GM12878 (cell line): ENCODE measurements at regions not wholly inside any gene's neighbourhood (a gene's known extent, or its start where the extent isn't known, plus 50 kb on each side); places are given as distances from the start of the nearest gene placed in this dataset.

Experiments used
- ATAC-seq: fragments of 200-7000 bp; cut with Tn5 transposase; 3 replicates; pipeline ENCODE4 v1.9.1; 2020; ENCODE audit warnings: mild to moderate bottlenecking, moderate library complexity
- BruUV-seq: library from RNA; stranded (reverse); fragments of 400-500 nt; replicated peaks from 2 replicates; lab custom pipeline; 2021; lab: Mats Ljungman, UMichigan
- CTCF ChIA-PET: fragments of 300-600 bp; sonication (Branson Sonifier 250); formaldehyde crosslinking; extraction: SDS; loops from one replicate; lab custom pipeline; 2021; ENCODE audit warnings: inconsistent platforms; lab: Yijun Ruan, JAX
- POLR2A ChIA-PET: fragments of 350-600 bp; formaldehyde crosslinking; extraction: SDS; loops from one replicate; lab custom pipeline; 2021; ENCODE audit warnings: inconsistent platforms; lab: Charles Lee
- RAD21 ChIA-PET: fragments of 300-600 bp; sonication (Branson Sonifier 250); formaldehyde crosslinking; loops from one replicate; lab custom pipeline; 2023; ENCODE audit warnings: antibody characterized with exemption; ENCODE audit not compliant: unreplicated experiment; lab: Charles Lee
- SMC1A ChIA-PET: fragments of 300-600 bp; sonication (Branson Sonifier 250); formaldehyde crosslinking; loops from one replicate; lab custom pipeline; 2023; ENCODE audit not compliant: unreplicated experiment, uncharacterized antibody; lab: Charles Lee
- DNase-seq: peaks from one replicate; pipeline ENCODE4 v3.0.0-alpha.2; 2011; ENCODE audit warnings: low read depth, low spot score
- FAIRE-seq: peaks from 3 replicates; lab custom pipeline; 2011; peaks lifted over from hg19 to GRCh38; lab: Jason Lieb, UNC
- H2AFZ ChIP-seq: 2 replicates; pipeline ENCODE4 v1.6.0; 2011; ENCODE audit warnings: low read depth, low read length, control low read depth; ENCODE audit not compliant: control insufficient read depth
- H3K27ac ChIP-seq: 2 replicates; pipeline ENCODE4 v1.5.1; 2011; ENCODE audit warnings: control low read depth; ENCODE audit not compliant: control insufficient read depth, insufficient read depth
- H3K27me3 ChIP-seq, 2 experiments: replicated peaks in 1 of 2; 2 replicates each; pipeline versions ENCODE4 v1.6.0 to v1.6.1; 2011; ENCODE audit warnings: low read length in 1 of 2; ENCODE audit not compliant: control insufficient read depth in 2 of 2, insufficient read depth in 2 of 2
- H3K36me3 ChIP-seq, 2 experiments: 2 replicates each; pipeline ENCODE4 v1.5.1; 2011; ENCODE audit warnings: low read length in 1 of 2; ENCODE audit not compliant: control insufficient read depth in 2 of 2, insufficient read depth in 2 of 2
- H3K4me1 ChIP-seq: 2 replicates; pipeline ENCODE4 v1.6.1; 2011; ENCODE audit warnings: mild to moderate bottlenecking, low read length, moderate library complexity, mixed read lengths; ENCODE audit not compliant: control insufficient read depth, insufficient read depth
- H3K4me2 ChIP-seq: 2 replicates; pipeline ENCODE4 v1.6.0; 2011; ENCODE audit warnings: control low read depth; ENCODE audit not compliant: control insufficient read depth, insufficient read depth
- H3K4me3 ChIP-seq: fragments of 200-600 bp; sonication (generic); 2 replicates; pipeline ENCODE4 v1.5.1; 2016
- H3K79me2 ChIP-seq: 2 replicates; pipeline ENCODE4 v1.6.0; 2011; ENCODE audit warnings: low read length; ENCODE audit not compliant: control insufficient read depth, insufficient read depth
- H3K9ac ChIP-seq: 2 replicates; pipeline ENCODE4 v1.8.0; 2011; ENCODE audit warnings: low read length, control low read depth, mixed read lengths; ENCODE audit not compliant: control insufficient read depth, insufficient read depth
- H3K9me3 ChIP-seq: replicated peaks from 3 replicates; pipeline ENCODE4 v1.5.1; 2011; ENCODE audit warnings: mild to moderate bottlenecking, low read length; ENCODE audit not compliant: control insufficient read depth, insufficient read depth
- H4K20me1 ChIP-seq: 2 replicates; pipeline ENCODE4 v1.6.0; 2011; ENCODE audit not compliant: control insufficient read depth, insufficient read depth
- CEBPB ChIP-seq, 2 experiments: fragments of 150-350 bp in 1 of 2; IDR thresholded peaks; 2 replicates each; pipeline ENCODE4 v1.6.1; 2012 to 2014; ENCODE audit warnings: low read depth in 2 of 2, low read length in 2 of 2, borderline replicate concordance in 1 of 2, inconsistent platforms in 1 of 2
- CHD4 ChIP-seq: fragments of 200-600 bp; sonication (generic); IDR thresholded peaks from 2 replicates; pipeline ENCODE4 v1.6.1; 2016; ENCODE audit warnings: mild to moderate bottlenecking
- EED ChIP-seq: sonication (generic); IDR thresholded peaks from 2 replicates; pipeline ENCODE4 v1.6.1; 2016; ENCODE audit warnings: antibody characterized with exemption, low read depth
- EP300 ChIP-seq, 2 experiments: fragments of 150-350 bp in 1 of 2; IDR thresholded peaks; 2 replicates each; pipeline ENCODE4 v1.6.1; 2011 to 2012; ENCODE audit warnings: low read depth in 2 of 2, low read length in 2 of 2, borderline replicate concordance in 1 of 2, improper control_type of control experiment in 1 of 2, inconsistent platforms in 1 of 2; ENCODE audit not compliant: control insufficient read depth in 1 of 2
- EZH2 ChIP-seq: IDR thresholded peaks from 2 replicates; pipeline ENCODE4 v1.6.1; 2012; ENCODE audit warnings: low read depth, mild to moderate bottlenecking, control low read depth, inconsistent platforms, low read length, borderline replicate concordance; ENCODE audit not compliant: control insufficient read depth
- HCFC1 ChIP-seq: fragments of 150-350 bp; IDR thresholded peaks from 2 replicates; pipeline ENCODE4 v1.6.1; 2014; ENCODE audit warnings: low read length
- MTA3 ChIP-seq: IDR thresholded peaks from 2 replicates; pipeline ENCODE4 v1.6.1; 2012; ENCODE audit warnings: low read length, inconsistent platforms, borderline replicate concordance
- MYC ChIP-seq: IDR thresholded peaks from 2 replicates; pipeline ENCODE4 v1.6.1; 2011; ENCODE audit warnings: mild to moderate bottlenecking, low read length, moderate library complexity, inconsistent platforms; ENCODE audit not compliant: insufficient read depth, insufficient replicate concordance, insufficient read length, severe bottlenecking
- NFYA ChIP-seq: IDR thresholded peaks from 2 replicates; pipeline ENCODE4 v1.6.1; 2011; ENCODE audit warnings: low read depth, mild to moderate bottlenecking, low read length, improper control_type of control experiment, borderline replicate concordance
- SUZ12 ChIP-seq: fragments of 200-600 bp; sonication (generic); IDR thresholded peaks from one replicate; pipeline ENCODE4 v1.6.1; 2018; ENCODE audit warnings: antibody characterized with exemption, mild to moderate bottlenecking; ENCODE audit not compliant: unreplicated experiment
- TBL1XR1 ChIP-seq: IDR thresholded peaks from 2 replicates; pipeline ENCODE4 v1.6.1; 2012; ENCODE audit warnings: low read depth, low read length, improper control_type of control experiment
- WGBS: methylation state at CpG from one replicate; pipeline ENCODE4 v1.1.6; 2016; ENCODE audit warnings: low lambda C conversion rate; ENCODE audit not compliant: insufficient replicate concordance, insufficient coverage; ENCODE audit errors: missing lambda C conversion rate; 5-methylcytosine and 5-hydroxymethylcytosine counted together
- in situ Hi-C: fragments of 300-500 bp; cut with MboI; formaldehyde crosslinking; loops from 9 replicates; pipeline ENCODE4 v1.14.3; 2018; ENCODE audit warnings: mixed read lengths
- intact Hi-C: fragments of 100-400 bp; cut with micrococcal nuclease; formaldehyde crosslinking; loops from one replicate; pipeline ENCODE4 v1.14.2; 2022; ENCODE audit not compliant: unreplicated experiment
- TF ChIP-seq, protein P1 (sequence below): fragments of 450-650 bp; IDR thresholded peaks from 2 replicates; pipeline ENCODE4 v1.6.1; 2016; ENCODE audit warnings: mild to moderate bottlenecking
- TF ChIP-seq, protein P2 (sequence below): fragments of 450-650 bp; IDR thresholded peaks from 2 replicates; pipeline ENCODE4 v1.6.1; 2017; ENCODE audit warnings: low read depth, mild to moderate bottlenecking, moderate library complexity
- TF ChIP-seq, protein P3 (sequence below): IDR thresholded peaks from 2 replicates; pipeline ENCODE4 v1.6.1; 2011; ENCODE audit warnings: low read depth, low read length, improper control_type of control experiment, borderline replicate concordance
- TF ChIP-seq, protein P4 (sequence below): IDR thresholded peaks from 2 replicates; pipeline ENCODE4 v1.6.1; 2011; ENCODE audit warnings: borderline replicate concordance, low read depth, mild to moderate bottlenecking, moderate library complexity, mixed read lengths, low read length; ENCODE audit not compliant: insufficient read depth; ENCODE audit errors: extremely low read length

DNA sequence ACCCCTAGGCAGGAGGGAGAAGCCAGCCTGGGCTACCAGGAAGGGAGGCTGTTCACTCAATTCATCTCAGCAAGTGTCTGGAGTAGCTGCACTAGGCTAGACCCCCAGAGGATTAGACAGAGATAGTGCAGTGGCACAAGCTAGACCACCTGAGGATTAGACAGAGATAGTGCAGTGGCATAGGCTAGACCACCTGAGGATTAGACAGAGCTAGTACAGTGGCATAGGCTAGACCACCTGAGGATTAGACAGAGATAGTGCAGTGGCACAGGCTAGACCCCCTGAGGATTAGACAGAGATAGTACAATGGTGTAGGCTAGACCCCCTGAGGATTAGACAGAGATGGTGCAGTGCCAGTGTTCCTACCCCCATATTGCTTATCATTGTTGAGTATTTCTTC, 74.1 kb upstream of the SDK2 start (continued):
- TF ChIP-seq, protein P1, sequence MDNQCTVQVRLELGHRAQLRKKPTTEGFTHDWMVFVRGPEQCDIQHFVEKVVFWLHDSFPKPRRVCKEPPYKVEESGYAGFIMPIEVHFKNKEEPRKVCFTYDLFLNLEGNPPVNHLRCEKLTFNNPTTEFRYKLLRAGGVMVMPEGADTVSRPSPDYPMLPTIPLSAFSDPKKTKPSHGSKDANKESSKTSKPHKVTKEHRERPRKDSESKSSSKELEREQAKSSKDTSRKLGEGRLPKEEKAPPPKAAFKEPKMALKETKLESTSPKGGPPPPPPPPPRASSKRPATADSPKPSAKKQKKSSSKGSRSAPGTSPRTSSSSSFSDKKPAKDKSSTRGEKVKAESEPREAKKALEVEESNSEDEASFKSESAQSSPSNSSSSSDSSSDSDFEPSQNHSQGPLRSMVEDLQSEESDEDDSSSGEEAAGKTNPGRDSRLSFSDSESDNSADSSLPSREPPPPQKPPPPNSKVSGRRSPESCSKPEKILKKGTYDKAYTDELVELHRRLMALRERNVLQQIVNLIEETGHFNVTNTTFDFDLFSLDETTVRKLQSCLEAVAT: no peak
- TF ChIP-seq, protein P2, sequence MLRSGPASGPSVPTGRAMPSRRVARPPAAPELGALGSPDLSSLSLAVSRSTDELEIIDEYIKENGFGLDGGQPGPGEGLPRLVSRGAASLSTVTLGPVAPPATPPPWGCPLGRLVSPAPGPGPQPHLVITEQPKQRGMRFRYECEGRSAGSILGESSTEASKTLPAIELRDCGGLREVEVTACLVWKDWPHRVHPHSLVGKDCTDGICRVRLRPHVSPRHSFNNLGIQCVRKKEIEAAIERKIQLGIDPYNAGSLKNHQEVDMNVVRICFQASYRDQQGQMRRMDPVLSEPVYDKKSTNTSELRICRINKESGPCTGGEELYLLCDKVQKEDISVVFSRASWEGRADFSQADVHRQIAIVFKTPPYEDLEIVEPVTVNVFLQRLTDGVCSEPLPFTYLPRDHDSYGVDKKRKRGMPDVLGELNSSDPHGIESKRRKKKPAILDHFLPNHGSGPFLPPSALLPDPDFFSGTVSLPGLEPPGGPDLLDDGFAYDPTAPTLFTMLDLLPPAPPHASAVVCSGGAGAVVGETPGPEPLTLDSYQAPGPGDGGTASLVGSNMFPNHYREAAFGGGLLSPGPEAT: no peak

DNA sequence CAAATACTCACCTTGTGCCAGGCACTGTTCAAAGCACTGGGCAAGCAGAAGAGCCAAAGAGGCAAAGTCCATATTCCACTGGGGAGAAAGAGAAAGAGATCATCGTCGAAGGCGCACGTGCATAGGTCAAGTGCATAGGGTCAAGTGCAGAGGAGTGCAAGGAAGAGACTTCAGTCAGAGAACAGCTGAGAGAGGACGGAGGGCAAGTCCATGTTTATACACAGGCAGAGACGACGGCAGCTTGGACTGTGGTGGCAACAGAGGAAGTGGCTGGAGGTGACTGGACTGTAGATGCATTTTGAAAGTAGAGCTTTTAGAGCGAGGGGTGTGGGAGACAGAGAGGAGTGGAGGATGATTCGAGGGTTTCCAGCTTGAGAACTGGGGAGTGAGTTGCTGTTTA, 74.7 kb upstream of the SDK2 start:
- H4K20me1 ChIP-seq: no peaks in the 10 kb centered on the region
- RAD21 ChIA-PET: no interaction called here
- 37% methylated on average over 9 of the region's 9 CpGs for WGBS
- no peaks in the 10 kb centered on the region for H3K9me3 ChIP-seq
- no peak overlapping the region for H3K9ac ChIP-seq
- intact Hi-C loops: no loop called here
- H3K27ac ChIP-seq: no peak overlapping the region
- no TSS peak for BruUV-seq
- H3K27me3 ChIP-seq: no peaks in the 10 kb centered on the region
- no peak for FAIRE-seq
- in situ Hi-C loops: no loop called here
- no peak overlapping the region for H2AFZ ChIP-seq
- H3K79me2 ChIP-seq: no peaks in the 10 kb centered on the region
- no peaks in the 10 kb centered on the region for H3K36me3 ChIP-seq
- no peak for TF ChIP-seq NFYA
- TF ChIP-seq CEBPB (IDR thresholded peaks at IDR 0.05; ENCODE audit: borderline replicate concordance in 1 of 2, low read depth in 2 of 2, low read length in 2 of 2): no peak
- TF ChIP-seq, protein P3, sequence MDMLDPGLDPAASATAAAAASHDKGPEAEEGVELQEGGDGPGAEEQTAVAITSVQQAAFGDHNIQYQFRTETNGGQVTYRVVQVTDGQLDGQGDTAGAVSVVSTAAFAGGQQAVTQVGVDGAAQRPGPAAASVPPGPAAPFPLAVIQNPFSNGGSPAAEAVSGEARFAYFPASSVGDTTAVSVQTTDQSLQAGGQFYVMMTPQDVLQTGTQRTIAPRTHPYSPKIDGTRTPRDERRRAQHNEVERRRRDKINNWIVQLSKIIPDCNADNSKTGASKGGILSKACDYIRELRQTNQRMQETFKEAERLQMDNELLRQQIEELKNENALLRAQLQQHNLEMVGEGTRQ: no peak
- no peak for TF ChIP-seq SUZ12
- TF ChIP-seq EP300 (IDR thresholded peaks at IDR 0.05; ENCODE audit: borderline replicate concordance in 1 of 2, control insufficient read depth in 1 of 2, low read depth in 2 of 2, low read length in 2 of 2): no peak
- no peak for TF ChIP-seq HCFC1
- TF ChIP-seq EZH2: no peak
- TF ChIP-seq CHD4: no peak
- no peak for TF ChIP-seq MYC
- no peak for TF ChIP-seq TBL1XR1
- no peak for TF ChIP-seq MTA3
- TF ChIP-seq EED: no peak
- TF ChIP-seq, protein P4, sequence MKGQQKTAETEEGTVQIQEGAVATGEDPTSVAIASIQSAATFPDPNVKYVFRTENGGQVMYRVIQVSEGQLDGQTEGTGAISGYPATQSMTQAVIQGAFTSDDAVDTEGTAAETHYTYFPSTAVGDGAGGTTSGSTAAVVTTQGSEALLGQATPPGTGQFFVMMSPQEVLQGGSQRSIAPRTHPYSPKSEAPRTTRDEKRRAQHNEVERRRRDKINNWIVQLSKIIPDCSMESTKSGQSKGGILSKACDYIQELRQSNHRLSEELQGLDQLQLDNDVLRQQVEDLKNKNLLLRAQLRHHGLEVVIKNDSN: no peak
- TF ChIP-seq, all 136 proteins: peak for 0
- Histone ChIP-seq H3K4me1 (no peaks in the 10 kb centered on the region), H3K4me2 (no peak overlapping the region), H3K4me3 (no peak overlapping the region)
- DNase-seq (no peak), ATAC-seq (no peak)
- CTCF ChIA-PET: no interaction called here
- SMC1A ChIA-PET: no interaction called here
- POLR2A ChIA-PET: no interaction called here
